ENCODE measurements at regions not wholly inside any gene's neighbourhood (a gene's known extent, or its start where the extent isn't known, plus 50 kb on each side); places are given as distances from the start of the nearest gene placed in this dataset.
"Not testable (repeated sequence)": the region's sequence is repeated elsewhere in the genome, so short reads cannot be mapped to it uniquely, and the experiment has no call there.

DNA sequence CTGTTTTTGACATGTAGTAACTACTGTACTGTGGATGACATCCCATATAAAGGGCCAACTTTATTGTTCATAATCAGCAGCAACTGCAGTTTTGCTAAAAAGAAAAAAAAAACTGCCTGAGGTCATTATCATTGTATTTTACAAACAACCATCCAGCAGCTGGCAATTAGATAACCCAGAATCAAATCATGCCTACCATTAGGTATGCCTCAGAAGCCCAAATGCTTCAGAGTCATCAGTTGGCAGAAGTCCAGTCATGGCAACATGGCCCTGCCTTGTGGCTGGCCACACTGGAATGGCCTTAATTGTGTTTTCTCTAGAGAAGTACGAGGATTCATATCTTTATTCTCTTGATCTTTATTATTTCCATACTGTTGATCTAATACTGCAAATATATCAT, 462.4 kb upstream of the NRSN1 start:
- H3K36me3 ChIP-seq (ENCODE audit: control insufficient read depth in 3 of 3, insufficient read depth in 3 of 3, low read length in 3 of 3), result no peaks in the 10 kb centered on the region
- H3K9me3 ChIP-seq (ENCODE audit: control insufficient read depth in 3 of 3, low read length in 3 of 3), result no peaks in the 10 kb centered on the region
- H3K27me3 ChIP-seq (ENCODE audit: control insufficient read depth in 3 of 3, insufficient read depth in 3 of 3, low read length in 3 of 3), result no peaks in the 10 kb centered on the region
- no peaks in the 10 kb centered on the region for H3K4me1 ChIP-seq (ENCODE audit: control insufficient read depth in 3 of 3, insufficient read depth in 3 of 3, low read length in 3 of 3)
- no peak overlapping the region for H3K9ac ChIP-seq (ENCODE audit: low read depth in 1 of 3, low read length in 3 of 3)
- H3K27ac ChIP-seq (ENCODE audit: low read depth, low read length), result no peak overlapping the region
- H3K4me3 ChIP-seq (ENCODE audit: low read length in 3 of 3), result no peak overlapping the region

- not testable (repeated sequence) for H3K27ac ChIP-seq (ENCODE audit: low read depth, low read length); H3K27me3 ChIP-seq (ENCODE audit: control insufficient read depth in 3 of 3, insufficient read depth in 3 of 3, low read length in 3 of 3); H3K4me3 ChIP-seq (ENCODE audit: low read length in 3 of 3)
These were observed 460.1 kb upstream of the NRSN1 start for GRCh38 chr6:23665911-23666310.

DNA sequence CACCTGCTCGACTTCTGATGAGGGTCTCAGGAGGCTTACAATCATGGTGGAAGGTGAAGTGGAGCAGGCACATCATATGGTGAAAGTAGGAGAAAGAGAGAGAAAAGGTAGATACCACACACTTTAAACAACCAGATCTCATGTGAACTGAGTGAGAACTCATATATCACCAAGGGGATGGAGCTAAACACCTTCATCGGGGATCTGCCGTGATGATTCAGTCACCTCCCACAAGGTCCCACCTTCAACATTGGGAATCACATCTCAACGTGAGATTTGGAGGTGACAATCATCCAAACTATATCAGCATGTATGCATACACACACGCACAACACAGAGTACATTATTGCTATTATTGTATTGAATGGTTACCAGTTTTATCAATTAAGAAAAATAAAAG, 453.3 kb upstream of the NRSN1 start:
- Histone ChIP-seq H3K27me3 (ENCODE audit: control insufficient read depth in 3 of 3, insufficient read depth in 3 of 3, low read length in 3 of 3) (no peaks in the 10 kb centered on the region), H3K27ac (ENCODE audit: low read depth, low read length) (no peak overlapping the region), H3K4me1 (ENCODE audit: control insufficient read depth in 3 of 3, insufficient read depth in 3 of 3, low read length in 3 of 3) (no peaks in the 10 kb centered on the region), H3K9ac (ENCODE audit: low read depth in 1 of 3, low read length in 3 of 3) (no peak overlapping the region), H3K4me3 (ENCODE audit: low read length in 3 of 3) (no peak overlapping the region), H3K9me3 (ENCODE audit: control insufficient read depth in 3 of 3, low read length in 3 of 3) (peaks cover 0 to 16% (median 12%) of the 10 kb centered on the region in 3 donors), H3K36me3 (ENCODE audit: control insufficient read depth in 3 of 3, insufficient read depth in 3 of 3, low read length in 3 of 3) (no peaks in the 10 kb centered on the region)

More at GRCh38 chr6:23665911-23666310, 460.1 kb upstream of the NRSN1 start:
- H3K9ac ChIP-seq (ENCODE audit: low read depth in 1 of 3, low read length in 3 of 3); H3K4me1 ChIP-seq (ENCODE audit: control insufficient read depth in 3 of 3, insufficient read depth in 3 of 3, low read length in 3 of 3); H3K36me3 ChIP-seq (ENCODE audit: control insufficient read depth in 3 of 3, insufficient read depth in 3 of 3, low read length in 3 of 3); H3K9me3 ChIP-seq (ENCODE audit: control insufficient read depth in 3 of 3, low read length in 3 of 3): not testable (repeated sequence)

DNA sequence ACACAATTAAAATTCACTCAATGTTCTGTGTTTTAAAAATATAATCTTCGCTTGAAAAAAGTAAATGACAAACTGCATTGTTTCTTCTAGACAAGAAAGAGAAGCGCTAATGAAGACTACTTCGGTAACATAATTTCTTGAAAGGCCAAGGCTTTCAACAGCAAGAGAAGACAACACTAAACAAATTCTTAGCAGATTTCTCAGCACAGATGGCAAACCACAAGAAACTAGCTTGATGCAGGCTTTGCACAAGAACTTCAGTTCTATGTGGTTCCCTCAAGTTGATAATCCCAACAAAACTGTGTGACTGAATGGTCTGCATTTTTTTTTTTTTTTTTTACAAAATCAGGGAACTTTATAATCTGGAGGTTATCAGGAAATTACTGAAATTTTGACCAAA, 447.4 kb upstream of the NRSN1 start:
- no peaks in the 10 kb centered on the region for H3K4me1 ChIP-seq (ENCODE audit: control insufficient read depth in 3 of 3, insufficient read depth in 3 of 3, low read length in 3 of 3)
- no peak overlapping the region for H3K4me3 ChIP-seq (ENCODE audit: low read length in 3 of 3)
- no peaks in the 10 kb centered on the region for H3K36me3 ChIP-seq (ENCODE audit: control insufficient read depth in 3 of 3, insufficient read depth in 3 of 3, low read length in 3 of 3)
- H3K9me3 ChIP-seq (ENCODE audit: control insufficient read depth in 3 of 3, low read length in 3 of 3), result peaks cover 0 to 6% (median 3%) of the 10 kb centered on the region in 3 donors
- H3K9ac ChIP-seq (ENCODE audit: low read depth in 1 of 3, low read length in 3 of 3), result no peak overlapping the region
- H3K27ac ChIP-seq (ENCODE audit: low read depth, low read length), result no peak overlapping the region
- H3K27me3 ChIP-seq (ENCODE audit: control insufficient read depth in 3 of 3, insufficient read depth in 3 of 3, low read length in 3 of 3), result no peaks in the 10 kb centered on the region

DNA sequence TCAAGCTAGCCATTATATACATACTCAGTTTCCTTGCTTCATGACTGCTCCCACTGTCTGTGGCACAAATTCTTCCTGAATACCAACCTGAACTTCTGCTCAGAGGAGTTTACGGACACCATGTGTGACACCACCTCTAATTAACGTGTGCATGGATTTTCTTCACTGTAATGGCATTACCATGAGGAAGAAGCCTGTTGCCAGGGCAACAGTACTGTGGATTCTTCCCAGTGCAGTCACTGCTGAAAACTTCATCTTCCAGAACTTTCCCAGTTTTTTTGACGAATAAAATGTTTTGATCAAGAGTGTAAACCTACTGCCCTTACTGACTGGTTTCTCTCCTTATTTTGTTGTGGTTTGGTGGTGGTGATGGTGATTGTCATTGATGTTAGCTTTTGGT, 444.3 kb upstream of the NRSN1 start:
- no peaks in the 10 kb centered on the region for H3K36me3 ChIP-seq (ENCODE audit: control insufficient read depth in 3 of 3, insufficient read depth in 3 of 3, low read length in 3 of 3)
- no peak overlapping the region for H3K9ac ChIP-seq (ENCODE audit: low read depth in 1 of 3, low read length in 3 of 3)
- no peaks in the 10 kb centered on the region for H3K9me3 ChIP-seq (ENCODE audit: control insufficient read depth in 3 of 3, low read length in 3 of 3)
- no peak overlapping the region for H3K27ac ChIP-seq (ENCODE audit: low read depth, low read length)
- no peaks in the 10 kb centered on the region for H3K27me3 ChIP-seq (ENCODE audit: control insufficient read depth in 3 of 3, insufficient read depth in 3 of 3, low read length in 3 of 3)
- H3K4me1 ChIP-seq (ENCODE audit: control insufficient read depth in 3 of 3, insufficient read depth in 3 of 3, low read length in 3 of 3), result no peaks in the 10 kb centered on the region
- H3K4me3 ChIP-seq (ENCODE audit: low read length in 3 of 3), result no peak overlapping the region

DNA sequence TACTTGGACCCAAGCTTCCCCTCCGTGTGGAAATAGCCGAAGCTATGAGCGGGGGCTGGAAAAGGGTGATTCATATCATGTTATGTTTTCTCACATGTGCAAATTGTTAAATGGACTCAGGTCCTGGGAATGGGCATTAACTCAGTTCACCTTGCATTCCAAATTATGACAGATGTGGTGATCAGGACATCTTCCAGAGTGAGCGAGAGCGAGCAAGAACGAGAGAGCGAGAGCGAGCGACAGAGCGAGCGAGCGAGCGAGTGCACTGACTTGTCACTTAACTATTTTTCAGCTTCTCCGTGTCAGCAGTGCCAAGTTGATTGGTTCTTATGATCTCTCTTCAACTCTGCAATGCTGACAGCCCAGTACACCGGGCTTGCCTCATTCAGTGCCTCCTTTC, 437.4 kb upstream of the NRSN1 start:
- Histone ChIP-seq H3K4me3 (ENCODE audit: low read length in 3 of 3) (no peak overlapping the region), H3K36me3 (ENCODE audit: control insufficient read depth in 3 of 3, insufficient read depth in 3 of 3, low read length in 3 of 3) (no peaks in the 10 kb centered on the region), H3K9me3 (ENCODE audit: control insufficient read depth in 3 of 3, low read length in 3 of 3) (no peaks in the 10 kb centered on the region), H3K27me3 (ENCODE audit: control insufficient read depth in 3 of 3, insufficient read depth in 3 of 3, low read length in 3 of 3) (no peaks in the 10 kb centered on the region), H3K4me1 (ENCODE audit: control insufficient read depth in 3 of 3, insufficient read depth in 3 of 3, low read length in 3 of 3) (no peaks in the 10 kb centered on the region), H3K9ac (ENCODE audit: low read depth in 1 of 3, low read length in 3 of 3) (no peak overlapping the region), H3K27ac (ENCODE audit: low read depth, low read length) (no peak overlapping the region)

- H3K27me3 ChIP-seq (ENCODE audit: control insufficient read depth in 3 of 3, insufficient read depth in 3 of 3, low read length in 3 of 3), result no peaks in the 10 kb centered on the region
- H3K4me3 ChIP-seq (ENCODE audit: low read length in 3 of 3), result no peak overlapping the region
- no peaks in the 10 kb centered on the region for H3K36me3 ChIP-seq (ENCODE audit: control insufficient read depth in 3 of 3, insufficient read depth in 3 of 3, low read length in 3 of 3)
- no peaks in the 10 kb centered on the region for H3K9me3 ChIP-seq (ENCODE audit: control insufficient read depth in 3 of 3, low read length in 3 of 3)
- no peak overlapping the region for H3K27ac ChIP-seq (ENCODE audit: low read depth, low read length)
- no peaks in the 10 kb centered on the region for H3K4me1 ChIP-seq (ENCODE audit: control insufficient read depth in 3 of 3, insufficient read depth in 3 of 3, low read length in 3 of 3)
- H3K9ac ChIP-seq (ENCODE audit: low read depth in 1 of 3, low read length in 3 of 3), result no peak overlapping the region
These were observed 435.5 kb upstream of the NRSN1 start for GRCh38 chr6:23690453-23691049.

- Histone ChIP-seq H3K9me3 (ENCODE audit: control insufficient read depth in 3 of 3, low read length in 3 of 3) (no peaks in the 10 kb centered on the region), H3K36me3 (ENCODE audit: control insufficient read depth in 3 of 3, insufficient read depth in 3 of 3, low read length in 3 of 3) (no peaks in the 10 kb centered on the region), H3K4me3 (ENCODE audit: low read length in 3 of 3) (no peak overlapping the region), H3K27me3 (ENCODE audit: control insufficient read depth in 3 of 3, insufficient read depth in 3 of 3, low read length in 3 of 3) (no peaks in the 10 kb centered on the region), H3K27ac (ENCODE audit: low read depth, low read length) (no peak overlapping the region), H3K9ac (ENCODE audit: low read depth in 1 of 3, low read length in 3 of 3) (no peak overlapping the region), H3K4me1 (ENCODE audit: control insufficient read depth in 3 of 3, insufficient read depth in 3 of 3, low read length in 3 of 3) (no peaks in the 10 kb centered on the region)
These were observed 433.8 kb upstream of the NRSN1 start for GRCh38 chr6:23692184-23692583.

GRCh38 chr6:23696992-23697391, 429.0 kb upstream of the NRSN1 start:
- no peak overlapping the region for H3K4me3 ChIP-seq (ENCODE audit: low read length in 3 of 3)
- H3K9ac ChIP-seq (ENCODE audit: low read depth in 1 of 3, low read length in 3 of 3), result no peak overlapping the region
- H3K27ac ChIP-seq (ENCODE audit: low read depth, low read length), result no peak overlapping the region
- no peaks in the 10 kb centered on the region for H3K9me3 ChIP-seq (ENCODE audit: control insufficient read depth in 3 of 3, low read length in 3 of 3)
- peaks cover 0 to 2% (median 0%) of the 10 kb centered on the region in 3 donors for H3K4me1 ChIP-seq (ENCODE audit: control insufficient read depth in 3 of 3, insufficient read depth in 3 of 3, low read length in 3 of 3)
- no peaks in the 10 kb centered on the region for H3K27me3 ChIP-seq (ENCODE audit: control insufficient read depth in 3 of 3, insufficient read depth in 3 of 3, low read length in 3 of 3)
- H3K36me3 ChIP-seq (ENCODE audit: control insufficient read depth in 3 of 3, insufficient read depth in 3 of 3, low read length in 3 of 3), result no peaks in the 10 kb centered on the region

- peak overlapping the region; percentile 46 for H3K27ac ChIP-seq (ENCODE audit: low read depth, low read length)
- no peaks in the 10 kb centered on the region for H3K9me3 ChIP-seq (ENCODE audit: control insufficient read depth in 3 of 3, low read length in 3 of 3)
- no peak overlapping the region for H3K9ac ChIP-seq (ENCODE audit: low read depth in 1 of 3, low read length in 3 of 3)
- peak overlapping the region in 1 of 3 donors; percentile 17 for H3K4me3 ChIP-seq (ENCODE audit: low read length in 3 of 3)
- H3K4me1 ChIP-seq (ENCODE audit: control insufficient read depth in 3 of 3, insufficient read depth in 3 of 3, low read length in 3 of 3), result peaks cover 7% of the 10 kb centered on the region in 3 donors
- H3K36me3 ChIP-seq (ENCODE audit: control insufficient read depth in 3 of 3, insufficient read depth in 3 of 3, low read length in 3 of 3), result no peaks in the 10 kb centered on the region
- no peaks in the 10 kb centered on the region for H3K27me3 ChIP-seq (ENCODE audit: control insufficient read depth in 3 of 3, insufficient read depth in 3 of 3, low read length in 3 of 3)
These were observed 421.4 kb upstream of the NRSN1 start for GRCh38 chr6:23704479-23705052.
